A549 (cell line): ENCODE measurements at regions not wholly inside any gene's neighbourhood (a gene's known extent, or its start where the extent isn't known, plus 50 kb on each side); places are given as distances from the start of the nearest gene placed in this dataset.

ENCODE experiments used
- ATAC-seq, 2 experiments: fragments of 200-7000 bp in 1 of 2; fragments of >200 bp in 1 of 2; cut with Nextera tagmentation in 1 of 2; cut with Tn5 transposase in 1 of 2; 3 replicates each; pipeline versions ENCODE4 v1.8.0 to v1.9.1; 2018 to 2020; ENCODE audit warnings: mild to moderate bottlenecking in 1 of 2, moderate library complexity in 1 of 2
- CTCF ChIA-PET: fragments of 300-600 bp; sonication (Branson Sonifier 250); formaldehyde crosslinking; extraction: SDS; loops from one replicate; lab custom pipeline; 2021; ENCODE audit warnings: antibody characterized with exemption, inconsistent platforms; lab: Yijun Ruan, JAX
- POLR2A ChIA-PET: fragments of 350-600 bp; formaldehyde crosslinking; extraction: SDS; loops from one replicate; lab custom pipeline; 2021; ENCODE audit warnings: antibody characterized with exemption, inconsistent platforms; lab: Yijun Ruan, JAX
- DNase-seq, 2 experiments: peaks; one replicate each; pipeline versions ENCODE4 v3.0.0 to v3.0.0-alpha.2; 2011 to 2016; ENCODE audit warnings: low read depth in 1 of 2, low spot score in 1 of 2
- FAIRE-seq: peaks from 2 replicates; lab custom pipeline; 2011; peaks lifted over from hg19 to GRCh38; lab: Jason Lieb, UNC
- H3K27ac ChIP-seq, 2 experiments: fragments of >200 bp; sonication (Bioruptor Twin); formaldehyde crosslinking; 3 replicates each; pipeline ENCODE4 v1.5.1; 2016 to 2017
- H3K4me1 ChIP-seq: fragments of >200 bp; sonication (Bioruptor Twin); formaldehyde crosslinking; 3 replicates; pipeline ENCODE4 v1.6.1; 2016
- H3K4me2 ChIP-seq: fragments of >200 bp; sonication (Bioruptor Twin); formaldehyde crosslinking; 3 replicates; pipeline ENCODE4 v1.6.1; 2016
- H3K4me3 ChIP-seq: fragments of >200 bp; sonication (Bioruptor Twin); formaldehyde crosslinking; 3 replicates; pipeline ENCODE4 v1.5.1; 2016
- H3K9me3 ChIP-seq: fragments of >200 bp; sonication (Bioruptor Twin); formaldehyde crosslinking; 3 replicates; pipeline ENCODE4 v1.6.1; 2016
- BHLHE40 ChIP-seq: IDR thresholded peaks from 2 replicates; pipeline ENCODE4 v1.6.1; 2012; ENCODE audit warnings: low read depth, low read length, inconsistent platforms
- CEBPB ChIP-seq, 2 experiments: fragments of >200 bp in 1 of 2; sonication (Bioruptor Twin) in 1 of 2; formaldehyde crosslinking in 1 of 2; IDR thresholded peaks; 2 replicates each; pipeline ENCODE4 v1.6.1; 2012 to 2016
- CHD4 ChIP-seq: fragments of 200-600 bp; sonication (generic); IDR thresholded peaks from 2 replicates; pipeline ENCODE4 v1.6.1; 2016; ENCODE audit warnings: antibody characterized with exemption, mild to moderate bottlenecking, borderline replicate concordance
- EHF ChIP-seq: fragments of 250-450 bp; sonication (Bioruptor Pico); IDR thresholded peaks from 2 replicates; pipeline ENCODE4 v1.5.0; 2020; ENCODE audit warnings: mild to moderate bottlenecking
- ELK1 ChIP-seq: fragments of 150-350 bp; IDR thresholded peaks from 2 replicates; pipeline ENCODE4 v1.6.1; 2014; ENCODE audit warnings: low read depth, mild to moderate bottlenecking, low read length
- EP300 ChIP-seq, 2 experiments: fragments of >200 bp; sonication (Bioruptor Twin); formaldehyde crosslinking; IDR thresholded peaks; 2 replicates in 1 of 2; 3 replicates in 1 of 2; pipeline ENCODE4 v1.6.1; 2016 to 2017
- FOSB ChIP-seq: fragments of 250-450 bp; sonication (Bioruptor Pico); IDR thresholded peaks from 2 replicates; pipeline ENCODE4 v1.5.0; 2020; ENCODE audit warnings: mild to moderate bottlenecking, moderate library complexity
- GATA3 ChIP-seq: IDR thresholded peaks from 2 replicates; pipeline ENCODE4 v1.6.1; 2012; ENCODE audit warnings: borderline replicate concordance
- HOXA7 ChIP-seq: fragments of 250-450 bp; sonication (Bioruptor Pico); IDR thresholded peaks from 2 replicates; pipeline ENCODE4 v1.5.0; 2020; ENCODE audit warnings: mild to moderate bottlenecking, moderate library complexity
- HOXB5 ChIP-seq: fragments of 250-450 bp; sonication (Bioruptor Pico); IDR thresholded peaks from 2 replicates; pipeline ENCODE4 v1.5.0; 2020; ENCODE audit warnings: mild to moderate bottlenecking, moderate library complexity
- MAFK ChIP-seq: fragments of 450-650 bp; IDR thresholded peaks from 2 replicates; pipeline ENCODE4 v1.6.1; 2014; ENCODE audit not compliant: partially characterized antibody
- NPAS2 ChIP-seq: fragments of 250-450 bp; sonication (Bioruptor Pico); IDR thresholded peaks from 2 replicates; pipeline ENCODE4 v1.8.0; 2022; ENCODE audit warnings: mild to moderate bottlenecking, moderate library complexity, borderline replicate concordance
- NR3C1 ChIP-seq: fragments of >200 bp; sonication (Bioruptor Twin); formaldehyde crosslinking; IDR thresholded peaks from 3 replicates; pipeline ENCODE4 v1.6.1; 2017
- PHF8 ChIP-seq: fragments of 200-600 bp; sonication (generic); IDR thresholded peaks from 2 replicates; pipeline ENCODE4 v1.6.1; 2016; ENCODE audit warnings: low read depth, mild to moderate bottlenecking, antibody characterized with exemption, moderate library complexity, borderline replicate concordance
- POLR2A ChIP-seq: IDR thresholded peaks from 2 replicates; pipeline ENCODE4 v1.6.1; 2012; ENCODE audit warnings: mild to moderate bottlenecking, low read length
- RARB ChIP-seq: fragments of 250-450 bp; sonication (Bioruptor Pico); IDR thresholded peaks from 2 replicates; pipeline ENCODE4 v1.8.0; 2021; ENCODE audit warnings: mild to moderate bottlenecking, moderate library complexity
- RNF2 ChIP-seq: fragments of 200-600 bp; sonication (generic); IDR thresholded peaks from 2 replicates; pipeline ENCODE4 v1.6.1; 2016; ENCODE audit warnings: low read depth, mild to moderate bottlenecking, antibody characterized with exemption, moderate library complexity, borderline replicate concordance
- SREBF2 ChIP-seq: fragments of 450-650 bp; IDR thresholded peaks from 2 replicates; pipeline ENCODE4 v1.6.1; 2014; ENCODE audit warnings: mild to moderate bottlenecking, moderate library complexity
- TFCP2L1 ChIP-seq: fragments of 250-450 bp; sonication (Bioruptor Pico); IDR thresholded peaks from 2 replicates; pipeline ENCODE4 v1.5.0; 2021; ENCODE audit warnings: mild to moderate bottlenecking
- TP53 ChIP-seq: fragments of 250-450 bp; sonication (Bioruptor Pico); IDR thresholded peaks from 2 replicates; pipeline ENCODE4 v1.5.0; 2021; ENCODE audit warnings: mild to moderate bottlenecking, moderate library complexity
- ZC3H11A ChIP-seq: fragments of 450-650 bp; IDR thresholded peaks from 2 replicates; pipeline ENCODE4 v1.6.1; 2014; ENCODE audit warnings: antibody characterized with exemption, mild to moderate bottlenecking
- WGBS: methylation state at CpG from one replicate; pipeline ENCODE4 v1.1.6; 2017; ENCODE audit errors: missing lambda C conversion rate; 5-methylcytosine and 5-hydroxymethylcytosine counted together
- TF ChIP-seq, protein P1 (sequence below): fragments of 200-600 bp; sonication (generic); IDR thresholded peaks from 2 replicates; pipeline ENCODE4 v1.6.1; 2016; ENCODE audit warnings: antibody characterized with exemption, mild to moderate bottlenecking, moderate library complexity
- TF ChIP-seq, protein P2 (sequence below): fragments of >200 bp; sonication (Bioruptor Twin); formaldehyde crosslinking; IDR thresholded peaks from 3 replicates; pipeline ENCODE4 v1.5.1; 2016
- TF ChIP-seq, protein P3 (sequence below): IDR thresholded peaks from 2 replicates; pipeline ENCODE4 v1.6.1; 2012
- TF ChIP-seq, protein P4 (sequence below): fragments of 250-450 bp; sonication (Bioruptor Pico); IDR thresholded peaks from 2 replicates; pipeline ENCODE4 v1.5.0; 2021; ENCODE audit warnings: mild to moderate bottlenecking, moderate library complexity, borderline replicate concordance

DNA sequence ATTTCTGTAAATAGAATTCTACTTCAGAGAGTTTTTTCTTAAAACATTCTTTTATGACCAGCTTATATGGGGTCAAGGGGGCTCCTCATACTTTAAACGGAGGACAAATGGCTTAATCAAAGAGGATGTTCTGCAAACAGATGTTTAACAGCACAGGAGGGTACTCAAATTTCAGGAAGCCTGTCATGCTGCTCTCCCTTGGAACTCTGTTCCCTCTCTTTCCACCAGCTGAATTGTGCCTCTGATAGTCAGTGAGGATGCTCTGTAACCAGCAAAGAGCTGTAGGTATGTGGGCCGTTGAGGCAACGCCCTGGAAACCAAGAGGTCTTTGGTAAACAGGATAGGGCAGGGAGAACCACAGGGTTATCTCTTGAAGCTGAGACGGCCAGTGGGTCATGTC, 161.1 kb downstream of the C5orf15 start:
- no peaks in the 10 kb centered on the region for H3K9me3 ChIP-seq
- no peak overlapping the region for H3K4me3 ChIP-seq
- no peak overlapping the region for H3K27ac ChIP-seq
- no peak for ATAC-seq
- no peak for DNase-seq
- no peak for FAIRE-seq
- no peaks in the 10 kb centered on the region for H3K4me1 ChIP-seq
- no peak overlapping the region for H3K4me2 ChIP-seq
- CTCF ChIA-PET = interaction anchor here (0.6 to 1.3 kb wide), 2 partner anchors 232 to 384 kb away, joined by 3 read pairs; no protein-coding TSS in a partner anchor
- POLR2A ChIA-PET = no interaction called here
- WGBS = 19% methylated on average over 4 of the region's 4 CpGs
- TF ChIP-seq, protein P1, sequence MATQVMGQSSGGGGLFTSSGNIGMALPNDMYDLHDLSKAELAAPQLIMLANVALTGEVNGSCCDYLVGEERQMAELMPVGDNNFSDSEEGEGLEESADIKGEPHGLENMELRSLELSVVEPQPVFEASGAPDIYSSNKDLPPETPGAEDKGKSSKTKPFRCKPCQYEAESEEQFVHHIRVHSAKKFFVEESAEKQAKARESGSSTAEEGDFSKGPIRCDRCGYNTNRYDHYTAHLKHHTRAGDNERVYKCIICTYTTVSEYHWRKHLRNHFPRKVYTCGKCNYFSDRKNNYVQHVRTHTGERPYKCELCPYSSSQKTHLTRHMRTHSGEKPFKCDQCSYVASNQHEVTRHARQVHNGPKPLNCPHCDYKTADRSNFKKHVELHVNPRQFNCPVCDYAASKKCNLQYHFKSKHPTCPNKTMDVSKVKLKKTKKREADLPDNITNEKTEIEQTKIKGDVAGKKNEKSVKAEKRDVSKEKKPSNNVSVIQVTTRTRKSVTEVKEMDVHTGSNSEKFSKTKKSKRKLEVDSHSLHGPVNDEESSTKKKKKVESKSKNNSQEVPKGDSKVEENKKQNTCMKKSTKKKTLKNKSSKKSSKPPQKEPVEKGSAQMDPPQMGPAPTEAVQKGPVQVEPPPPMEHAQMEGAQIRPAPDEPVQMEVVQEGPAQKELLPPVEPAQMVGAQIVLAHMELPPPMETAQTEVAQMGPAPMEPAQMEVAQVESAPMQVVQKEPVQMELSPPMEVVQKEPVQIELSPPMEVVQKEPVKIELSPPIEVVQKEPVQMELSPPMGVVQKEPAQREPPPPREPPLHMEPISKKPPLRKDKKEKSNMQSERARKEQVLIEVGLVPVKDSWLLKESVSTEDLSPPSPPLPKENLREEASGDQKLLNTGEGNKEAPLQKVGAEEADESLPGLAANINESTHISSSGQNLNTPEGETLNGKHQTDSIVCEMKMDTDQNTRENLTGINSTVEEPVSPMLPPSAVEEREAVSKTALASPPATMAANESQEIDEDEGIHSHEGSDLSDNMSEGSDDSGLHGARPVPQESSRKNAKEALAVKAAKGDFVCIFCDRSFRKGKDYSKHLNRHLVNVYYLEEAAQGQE = no peak
- TF ChIP-seq FOSB (CRISPR knock-in tag) (no peak), TP53 (CRISPR knock-in tag) (no peak), POLR2A (no peak), HOXB5 (CRISPR knock-in tag) (no peak), ELK1 (no peak), NR3C1 (no peak), BHLHE40 (no peak), CHD4 (no peak)

- ATAC-seq = no peak
- H3K4me1 ChIP-seq = no peaks in the 10 kb centered on the region
- no peak overlapping the region for H3K4me3 ChIP-seq
- TF ChIP-seq PHF8 (no peak), RARB (CRISPR knock-in tag) (no peak), TFCP2L1 (no peak), SREBF2 (no peak)
- TF ChIP-seq, all 56 proteins: peak for 0
- ChIA-PET CTCF (interaction anchor here (0.6 to 1.3 kb wide), 2 partner anchors 233 to 383 kb away, joined by 3 read pairs; no protein-coding TSS in a partner anchor), POLR2A (no interaction called here)
- Histone ChIP-seq H3K27ac (no peak overlapping the region), H3K9me3 (no peaks in the 10 kb centered on the region), H3K4me2 (no peak overlapping the region)
- no peak for FAIRE-seq
- WGBS = 31% methylated on average over 3 of the region's 3 CpGs
- DNase-seq = no peak
These were observed 161.6 kb downstream of the C5orf15 start for GRCh38 chr5:133806847-133807246.

DNA sequence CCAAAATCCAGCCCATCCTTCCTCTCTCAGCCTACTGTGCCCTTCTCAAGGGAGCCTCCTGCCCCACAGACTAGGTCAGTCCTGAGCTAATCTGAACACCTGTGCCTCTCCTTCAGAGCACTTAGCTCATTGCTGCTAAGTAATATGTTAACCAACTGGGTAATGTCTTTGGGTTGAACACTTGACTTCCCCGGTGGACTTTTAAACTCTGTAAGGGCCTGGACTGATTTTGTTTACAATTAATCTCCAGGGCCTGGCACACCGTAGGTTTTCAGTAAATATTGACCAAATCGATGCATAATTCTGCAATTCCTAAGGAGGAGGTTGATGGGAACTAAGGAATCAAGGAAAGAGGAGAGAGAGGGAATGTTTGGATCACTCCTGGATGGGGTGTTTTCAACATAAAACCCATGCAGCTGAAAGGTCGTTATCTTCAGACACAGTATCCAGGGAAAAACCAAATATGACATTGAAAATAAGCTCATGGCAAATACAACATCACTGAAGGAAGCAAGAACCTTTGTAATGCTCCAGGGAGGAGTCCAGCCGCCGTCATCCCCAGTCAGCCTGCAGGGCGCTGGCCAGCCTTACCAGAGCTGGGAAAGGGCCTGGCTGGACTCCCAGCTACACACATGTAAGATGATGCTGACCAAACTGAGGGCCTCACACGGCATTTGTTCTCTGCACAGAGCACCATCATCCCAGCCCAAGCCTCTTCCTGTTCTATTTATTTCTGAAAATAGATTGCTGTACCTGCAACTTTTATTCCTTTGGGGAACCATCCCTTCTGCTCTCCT, 166.3 kb downstream of the C5orf15 start:
- Histone ChIP-seq H3K4me2 (no peak overlapping the region), H3K27ac (no peak overlapping the region), H3K4me3 (no peak overlapping the region), H3K9me3 (no peaks in the 10 kb centered on the region), H3K4me1 (no peaks in the 10 kb centered on the region)
- DNase-seq = peak in 1 of 2 experiments; percentile 6
- CTCF ChIA-PET = interaction anchor here (1.1 to 1.7 kb wide), 3 partner anchors 9 to 379 kb away, joined by 3 to 5 read pairs (median 3); no protein-coding TSS in a partner anchor
- POLR2A ChIA-PET = no interaction called here
- WGBS = 35% methylated on average over 8 of the region's 8 CpGs
- ATAC-seq = peak in 1 of 2 experiments; percentile 31; a peak in 1 of 6 replicates
- no peak for FAIRE-seq
- TF ChIP-seq NPAS2 (CRISPR knock-in tag) (no peak), EHF (no peak), RNF2 (no peak), CEBPB (IDR thresholded peaks at IDR 0.05) (no peak), MAFK (no peak), EP300 (IDR thresholded peaks at IDR 0.05) (no peak), HOXA7 (CRISPR knock-in tag) (no peak), ZC3H11A (no peak), GATA3 (no peak)
- TF ChIP-seq, protein P2, sequence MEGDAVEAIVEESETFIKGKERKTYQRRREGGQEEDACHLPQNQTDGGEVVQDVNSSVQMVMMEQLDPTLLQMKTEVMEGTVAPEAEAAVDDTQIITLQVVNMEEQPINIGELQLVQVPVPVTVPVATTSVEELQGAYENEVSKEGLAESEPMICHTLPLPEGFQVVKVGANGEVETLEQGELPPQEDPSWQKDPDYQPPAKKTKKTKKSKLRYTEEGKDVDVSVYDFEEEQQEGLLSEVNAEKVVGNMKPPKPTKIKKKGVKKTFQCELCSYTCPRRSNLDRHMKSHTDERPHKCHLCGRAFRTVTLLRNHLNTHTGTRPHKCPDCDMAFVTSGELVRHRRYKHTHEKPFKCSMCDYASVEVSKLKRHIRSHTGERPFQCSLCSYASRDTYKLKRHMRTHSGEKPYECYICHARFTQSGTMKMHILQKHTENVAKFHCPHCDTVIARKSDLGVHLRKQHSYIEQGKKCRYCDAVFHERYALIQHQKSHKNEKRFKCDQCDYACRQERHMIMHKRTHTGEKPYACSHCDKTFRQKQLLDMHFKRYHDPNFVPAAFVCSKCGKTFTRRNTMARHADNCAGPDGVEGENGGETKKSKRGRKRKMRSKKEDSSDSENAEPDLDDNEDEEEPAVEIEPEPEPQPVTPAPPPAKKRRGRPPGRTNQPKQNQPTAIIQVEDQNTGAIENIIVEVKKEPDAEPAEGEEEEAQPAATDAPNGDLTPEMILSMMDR = no peak
- TF ChIP-seq, protein P3, sequence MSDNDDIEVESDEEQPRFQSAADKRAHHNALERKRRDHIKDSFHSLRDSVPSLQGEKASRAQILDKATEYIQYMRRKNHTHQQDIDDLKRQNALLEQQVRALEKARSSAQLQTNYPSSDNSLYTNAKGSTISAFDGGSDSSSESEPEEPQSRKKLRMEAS = no peak
- TF ChIP-seq, protein P4, sequence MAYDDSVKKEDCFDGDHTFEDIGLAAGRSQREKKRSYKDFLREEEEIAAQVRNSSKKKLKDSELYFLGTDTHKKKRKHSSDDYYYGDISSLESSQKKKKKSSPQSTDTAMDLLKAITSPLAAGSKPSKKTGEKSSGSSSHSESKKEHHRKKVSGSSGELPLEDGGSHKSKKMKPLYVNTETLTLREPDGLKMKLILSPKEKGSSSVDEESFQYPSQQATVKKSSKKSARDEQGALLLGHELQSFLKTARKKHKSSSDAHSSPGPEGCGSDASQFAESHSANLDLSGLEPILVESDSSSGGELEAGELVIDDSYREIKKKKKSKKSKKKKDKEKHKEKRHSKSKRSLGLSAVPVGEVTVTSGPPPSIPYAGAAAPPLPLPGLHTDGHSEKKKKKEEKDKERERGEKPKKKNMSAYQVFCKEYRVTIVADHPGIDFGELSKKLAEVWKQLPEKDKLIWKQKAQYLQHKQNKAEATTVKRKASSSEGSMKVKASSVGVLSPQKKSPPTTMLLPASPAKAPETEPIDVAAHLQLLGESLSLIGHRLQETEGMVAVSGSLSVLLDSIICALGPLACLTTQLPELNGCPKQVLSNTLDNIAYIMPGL (CRISPR knock-in tag) = no peak
